Panc1 (cell line): ENCODE measurements at regions not wholly inside any gene's neighbourhood (a gene's known extent, or its start where the extent isn't known, plus 50 kb on each side); places are given as distances from the start of the nearest gene placed in this dataset.

Experiments
- ATAC-seq: fragments of 200-7000 bp; cut with Tn5 transposase; 2 replicates; pipeline ENCODE4 v1.9.1; 2020; ENCODE audit warnings: mild to moderate bottlenecking, moderate library complexity
- BruUV-seq: library from RNA; stranded (reverse); fragments of 400-500 nt; replicated peaks from 2 replicates; lab custom pipeline; 2021; lab: Mats Ljungman, UMichigan
- CTCF ChIA-PET: fragments of 300-600 bp; sonication (Branson Sonifier 250); formaldehyde crosslinking; loops from one replicate; lab custom pipeline; 2022; ENCODE audit warnings: antibody characterized with exemption; lab: Charles Lee
- POLR2A ChIA-PET: fragments of 300-600 bp; sonication (Branson Sonifier 250); formaldehyde crosslinking; loops from one replicate; lab custom pipeline; 2022; ENCODE audit warnings: antibody characterized with exemption; lab: Charles Lee
- DNase-seq: peaks from one replicate; pipeline ENCODE4 v3.0.0-alpha.2; 2010; ENCODE audit warnings: low read depth, low spot score
- H3K27ac ChIP-seq: 2 replicates; pipeline ENCODE4 v1.5.1; 2011; ENCODE audit warnings: mild to moderate bottlenecking, low read length, inconsistent platforms
- H3K27me3 ChIP-seq: fragments of 200-500 bp; sonication (Bioruptor generic); 2 replicates; pipeline ENCODE4 v1.6.0; 2014; ENCODE audit warnings: low read length, inconsistent platforms; ENCODE audit not compliant: control insufficient read depth, insufficient read depth
- H3K36me3 ChIP-seq: fragments of 200-500 bp; sonication (Bioruptor generic); 2 replicates; pipeline ENCODE4 v1.5.1; 2014; ENCODE audit warnings: inconsistent platforms, mild to moderate bottlenecking, low read length, moderate library complexity; ENCODE audit not compliant: control insufficient read depth, insufficient read depth
- H3K4me1 ChIP-seq: 2 replicates; pipeline ENCODE4 v1.5.1; 2011; ENCODE audit warnings: inconsistent platforms, mild to moderate bottlenecking, low read length, moderate library complexity; ENCODE audit not compliant: control insufficient read depth, insufficient read depth
- H3K4me3 ChIP-seq, 2 experiments: 2 replicates each; pipeline ENCODE4 v1.5.1; 2011 to 2012; ENCODE audit warnings: low read depth in 2 of 2, low read length in 2 of 2, mild to moderate bottlenecking in 2 of 2, inconsistent platforms in 1 of 2, moderate library complexity in 1 of 2
- H3K9me3 ChIP-seq: fragments of 200-500 bp; sonication (Bioruptor generic); 2 replicates; pipeline ENCODE4 v1.5.1; 2014; ENCODE audit warnings: low read depth, mild to moderate bottlenecking, inconsistent platforms, low read length, moderate library complexity; ENCODE audit not compliant: control insufficient read depth, insufficient read depth
- POLR2AphosphoS5 ChIP-seq: IDR thresholded peaks from 2 replicates; pipeline ENCODE4 v1.6.1; 2012; ENCODE audit warnings: mild to moderate bottlenecking, low read depth, low read length, moderate library complexity
- REST ChIP-seq, 2 experiments: IDR thresholded peaks; 2 replicates each; pipeline ENCODE4 v1.6.1; 2011 to 2012; ENCODE audit warnings: low read depth in 2 of 2, control low read depth in 1 of 2, low read length in 1 of 2, mild to moderate bottlenecking in 1 of 2, moderate library complexity in 1 of 2; ENCODE audit not compliant: insufficient read depth in 1 of 2
- SIN3A ChIP-seq: IDR thresholded peaks from 2 replicates; pipeline ENCODE4 v1.6.1; 2012; ENCODE audit warnings: low read depth, mild to moderate bottlenecking, low read length, moderate library complexity, borderline replicate concordance; ENCODE audit not compliant: insufficient read depth
- TCF7L2 ChIP-seq: IDR thresholded peaks from 2 replicates; pipeline ENCODE4 v1.6.1; 2011; ENCODE audit warnings: mild to moderate bottlenecking, low read depth, low read length, inconsistent platforms
- in situ Hi-C: cut with HindIII; loops from 2 replicates; pipeline ENCODE4 v1.10.0; 2016; ENCODE audit warnings: low sequenced_read_pairs, low pct_unique_long_range_greater_than_20kb
- intact Hi-C: fragments of 100-400 bp; cut with micrococcal nuclease; formaldehyde crosslinking; loops from one replicate; pipeline ENCODE4 v1.10.0; 2022; ENCODE audit not compliant: unreplicated experiment
- TF ChIP-seq, protein P1 (sequence below): fragments of 450-650 bp; IDR thresholded peaks from 2 replicates; pipeline ENCODE4 v1.5.1; 2017; ENCODE audit warnings: mild to moderate bottlenecking

DNA sequence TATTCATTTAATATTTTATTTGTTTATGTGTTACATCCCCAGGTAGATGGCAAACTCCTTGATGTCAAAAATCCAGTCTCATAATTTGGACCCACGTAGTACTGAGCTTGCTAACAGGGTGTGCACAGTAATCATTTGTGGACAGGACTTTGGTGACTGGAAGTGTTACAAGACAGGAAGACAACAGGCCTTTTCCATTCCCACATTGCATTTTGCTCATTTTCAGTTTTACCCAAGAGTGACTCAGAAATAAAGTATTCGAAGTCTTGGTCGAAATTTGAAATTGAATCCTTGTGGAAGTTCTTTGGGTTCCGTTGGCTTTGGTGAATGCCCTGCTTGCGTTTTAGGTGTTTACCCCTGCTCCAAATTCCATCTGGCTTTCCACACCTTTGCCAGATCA lies 63.0 kb upstream of the THBS2 start:
- no peaks in the 10 kb centered on the region for H3K4me1 ChIP-seq
- DNase-seq, result no peak
- no peak for ATAC-seq
- no peaks in the 10 kb centered on the region for H3K36me3 ChIP-seq
- H3K27ac ChIP-seq, result no peak overlapping the region
- no peak overlapping the region for H3K4me3 ChIP-seq
- BruUV-seq, result no TSS peak
- ChIA-PET POLR2A (no interaction called here), CTCF (no interaction called here)
- no peaks in the 10 kb centered on the region for H3K9me3 ChIP-seq
- no peaks in the 10 kb centered on the region; the same call in 1 of the 2 replicates for H3K27me3 ChIP-seq
- TF ChIP-seq, protein P1, sequence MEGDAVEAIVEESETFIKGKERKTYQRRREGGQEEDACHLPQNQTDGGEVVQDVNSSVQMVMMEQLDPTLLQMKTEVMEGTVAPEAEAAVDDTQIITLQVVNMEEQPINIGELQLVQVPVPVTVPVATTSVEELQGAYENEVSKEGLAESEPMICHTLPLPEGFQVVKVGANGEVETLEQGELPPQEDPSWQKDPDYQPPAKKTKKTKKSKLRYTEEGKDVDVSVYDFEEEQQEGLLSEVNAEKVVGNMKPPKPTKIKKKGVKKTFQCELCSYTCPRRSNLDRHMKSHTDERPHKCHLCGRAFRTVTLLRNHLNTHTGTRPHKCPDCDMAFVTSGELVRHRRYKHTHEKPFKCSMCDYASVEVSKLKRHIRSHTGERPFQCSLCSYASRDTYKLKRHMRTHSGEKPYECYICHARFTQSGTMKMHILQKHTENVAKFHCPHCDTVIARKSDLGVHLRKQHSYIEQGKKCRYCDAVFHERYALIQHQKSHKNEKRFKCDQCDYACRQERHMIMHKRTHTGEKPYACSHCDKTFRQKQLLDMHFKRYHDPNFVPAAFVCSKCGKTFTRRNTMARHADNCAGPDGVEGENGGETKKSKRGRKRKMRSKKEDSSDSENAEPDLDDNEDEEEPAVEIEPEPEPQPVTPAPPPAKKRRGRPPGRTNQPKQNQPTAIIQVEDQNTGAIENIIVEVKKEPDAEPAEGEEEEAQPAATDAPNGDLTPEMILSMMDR, result no peak
- TF ChIP-seq SIN3A, result no peak
- TF ChIP-seq REST (IDR thresholded peaks at IDR 0.05; ENCODE audit: insufficient read depth in 1 of 2, low read depth in 2 of 2, low read length in 1 of 2), result no peak
- TF ChIP-seq POLR2AphosphoS5, result no peak
- no peak for TF ChIP-seq TCF7L2
- in situ Hi-C loops (no loop called here), intact Hi-C loops (no loop called here)

GRCh38 chr6:169315830-169316614 lies 62.4 kb upstream of the THBS2 start:
- DNase-seq, result no peak
- H3K9me3 ChIP-seq, result no peaks in the 10 kb centered on the region
- in situ Hi-C loops, result no loop called here
- H3K4me1 ChIP-seq, result no peaks in the 10 kb centered on the region
- H3K27me3 ChIP-seq, result no peaks in the 10 kb centered on the region; the same call in 1 of the 2 replicates
- ChIA-PET CTCF (no interaction called here), POLR2A (no interaction called here)
- intact Hi-C loops, result no loop called here
- TF ChIP-seq POLR2AphosphoS5 (no peak), SIN3A (no peak), TCF7L2 (no peak), REST (IDR thresholded peaks at IDR 0.05; ENCODE audit: insufficient read depth in 1 of 2, low read depth in 2 of 2, low read length in 1 of 2) (no peak)
- TF ChIP-seq, protein P1, result no peak
- no peak overlapping the region for H3K27ac ChIP-seq
- H3K4me3 ChIP-seq, result no peak overlapping the region
- no TSS peak for BruUV-seq
- no peak for ATAC-seq
- no peaks in the 10 kb centered on the region for H3K36me3 ChIP-seq
